Endodermal cell (in vitro differentiated cells): ENCODE measurements at regions not wholly inside any gene's neighbourhood (a gene's known extent, or its start where the extent isn't known, plus 50 kb on each side); places are given as distances from the start of the nearest gene placed in this dataset.
A peak's percentile ranks its signal among the peaks of the same experiment; 100 is the strongest.

Source experiments
- DNase-seq: peaks from one replicate; pipeline ENCODE4 v3.0.0-alpha.2; 2017
- H3K27ac ChIP-seq: 2 replicates; pipeline ENCODE4 v1.5.1; 2013; ENCODE audit warnings: mild to moderate bottlenecking, low read depth, low read length, moderate library complexity
- H3K27me3 ChIP-seq: 2 replicates; pipeline ENCODE4 v1.6.1; 2013; ENCODE audit warnings: mild to moderate bottlenecking, low read length, moderate library complexity; ENCODE audit not compliant: insufficient read depth, control insufficient read depth, poor library complexity, severe bottlenecking
- H3K36me3 ChIP-seq: 2 replicates; pipeline ENCODE4 v1.7.0; 2013; ENCODE audit warnings: mild to moderate bottlenecking, low read length, moderate library complexity; ENCODE audit not compliant: control insufficient read depth, insufficient read depth
- H3K4me1 ChIP-seq: one replicate; pipeline ENCODE4 v1.7.0; 2013; ENCODE audit warnings: low read length; ENCODE audit not compliant: control insufficient read depth, insufficient read depth
- H3K4me3 ChIP-seq: 2 replicates; pipeline ENCODE4 v1.5.1; 2013; ENCODE audit warnings: mild to moderate bottlenecking, low read length, moderate library complexity
- H3K9ac ChIP-seq: 2 replicates; pipeline ENCODE4 v1.6.1; 2013; ENCODE audit warnings: mild to moderate bottlenecking, low read length, moderate library complexity; ENCODE audit not compliant: poor library complexity, severe bottlenecking; ENCODE audit errors: extremely low read depth
- H3K9me3 ChIP-seq: 2 replicates; pipeline ENCODE4 v1.6.1; 2013; ENCODE audit warnings: mild to moderate bottlenecking, low read length, moderate library complexity; ENCODE audit not compliant: control insufficient read depth
- H3K27ac Mint-ChIP-seq: 2 replicates; pipeline ENCODE4 v1.8.0; 2020; ENCODE audit warnings: mixed read lengths
- H3K27me3 Mint-ChIP-seq: 2 replicates; pipeline ENCODE4 v1.8.0; 2021; ENCODE audit warnings: mild to moderate bottlenecking, mixed read lengths; ENCODE audit not compliant: insufficient read depth
- H3K36me3 Mint-ChIP-seq: 2 replicates; pipeline ENCODE4 v1.8.0; 2020; ENCODE audit warnings: low read depth, mixed read lengths
- H3K4me1 Mint-ChIP-seq: 2 replicates; pipeline ENCODE4 v1.8.0; 2020; ENCODE audit warnings: mixed read lengths
- H3K4me3 Mint-ChIP-seq: 2 replicates; pipeline ENCODE4 v1.8.0; 2020; ENCODE audit warnings: mild to moderate bottlenecking, moderate library complexity, mixed read lengths
- H3K9me3 Mint-ChIP-seq: 2 replicates; pipeline ENCODE4 v1.8.0; 2020; ENCODE audit warnings: mild to moderate bottlenecking, mixed read lengths
- WGBS, 2 experiments: methylation state at CpG; one replicate each; pipeline versions ENCODE4 v1.1.5 to v1.1.7; 2013; ENCODE audit warnings: missing lambda C conversion rate in 2 of 2, mixed read lengths in 1 of 2; ENCODE audit not compliant: insufficient coverage in 1 of 2, insufficient read length in 1 of 2; 5-methylcytosine and 5-hydroxymethylcytosine counted together
- TF ChIP-seq, protein P1 (sequence below): fragments of 200-600 bp; sonication (generic); conservative IDR thresholded peaks from 2 replicates; pipeline ENCODE4 v1.5.0; 2021; ENCODE audit warnings: antibody characterized with exemption, mild to moderate bottlenecking

GRCh38 chr11:44483919-44484610 lies 81.4 kb upstream of the CD82 start:
- Histone ChIP-seq H3K4me3 (no peak overlapping the region), H3K27ac (no peak overlapping the region), H3K4me1 (peaks cover 8% of the 10 kb centered on the region), H3K36me3 (no peaks in the 10 kb centered on the region), H3K27me3 (no peaks in the 10 kb centered on the region), H3K9me3 (peaks cover 15% of the 10 kb centered on the region), H3K9ac (no peak overlapping the region)
- H3K4me1 Mint-ChIP-seq: peaks cover 6% of the 10 kb centered on the region
- TF ChIP-seq, protein P1, sequence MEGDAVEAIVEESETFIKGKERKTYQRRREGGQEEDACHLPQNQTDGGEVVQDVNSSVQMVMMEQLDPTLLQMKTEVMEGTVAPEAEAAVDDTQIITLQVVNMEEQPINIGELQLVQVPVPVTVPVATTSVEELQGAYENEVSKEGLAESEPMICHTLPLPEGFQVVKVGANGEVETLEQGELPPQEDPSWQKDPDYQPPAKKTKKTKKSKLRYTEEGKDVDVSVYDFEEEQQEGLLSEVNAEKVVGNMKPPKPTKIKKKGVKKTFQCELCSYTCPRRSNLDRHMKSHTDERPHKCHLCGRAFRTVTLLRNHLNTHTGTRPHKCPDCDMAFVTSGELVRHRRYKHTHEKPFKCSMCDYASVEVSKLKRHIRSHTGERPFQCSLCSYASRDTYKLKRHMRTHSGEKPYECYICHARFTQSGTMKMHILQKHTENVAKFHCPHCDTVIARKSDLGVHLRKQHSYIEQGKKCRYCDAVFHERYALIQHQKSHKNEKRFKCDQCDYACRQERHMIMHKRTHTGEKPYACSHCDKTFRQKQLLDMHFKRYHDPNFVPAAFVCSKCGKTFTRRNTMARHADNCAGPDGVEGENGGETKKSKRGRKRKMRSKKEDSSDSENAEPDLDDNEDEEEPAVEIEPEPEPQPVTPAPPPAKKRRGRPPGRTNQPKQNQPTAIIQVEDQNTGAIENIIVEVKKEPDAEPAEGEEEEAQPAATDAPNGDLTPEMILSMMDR: peak; percentile 78
- H3K9me3 Mint-ChIP-seq: peaks cover 14% of the 10 kb centered on the region
- no peak overlapping the region for H3K4me3 Mint-ChIP-seq
- peaks cover 12% of the 10 kb centered on the region for H3K27me3 Mint-ChIP-seq
- WGBS, 2 experiments: 77 to 85% methylated on average over 8 to 10 of the region's 10 CpGs
- no peak overlapping the region for H3K27ac Mint-ChIP-seq
- peaks cover 5% of the 10 kb centered on the region for H3K36me3 Mint-ChIP-seq
- peak; percentile 81 for DNase-seq

- Histone ChIP-seq H3K4me3 (no peak overlapping the region), H3K27me3 (peaks cover 23% of the 10 kb centered on the region), H3K27ac (no peak overlapping the region), H3K36me3 (no peaks in the 10 kb centered on the region), H3K4me1 (peaks cover 8% of the 10 kb centered on the region), H3K9ac (no peak overlapping the region), H3K9me3 (peaks cover 15% of the 10 kb centered on the region)
- WGBS, 2 experiments: 60 to 89% methylated on average over 2 to 8 of the region's 8 CpGs
- TF ChIP-seq, protein P1: no peak
- peaks cover 20% of the 10 kb centered on the region for H3K27me3 Mint-ChIP-seq
- DNase-seq: no peak
- peaks cover 13% of the 10 kb centered on the region for H3K4me1 Mint-ChIP-seq
- H3K4me3 Mint-ChIP-seq: no peak overlapping the region
- peak overlapping the region; percentile 61 for H3K27ac Mint-ChIP-seq
- H3K9me3 Mint-ChIP-seq: peaks cover 14% of the 10 kb centered on the region
- peaks cover 5% of the 10 kb centered on the region for H3K36me3 Mint-ChIP-seq
Observed at GRCh38 chr11:44488165-44488965, 77.1 kb upstream of the CD82 start.

GRCh38 chr11:44493383-44493782 lies 72.1 kb upstream of the CD82 start:
- peaks cover 13% of the 10 kb centered on the region for H3K4me1 ChIP-seq
- Mint-ChIP-seq H3K27ac (no peak overlapping the region), H3K4me1 (peaks cover 29% of the 10 kb centered on the region), H3K36me3 (no peaks in the 10 kb centered on the region), H3K9me3 (no peaks in the 10 kb centered on the region), H3K27me3 (peaks cover 54% of the 10 kb centered on the region), H3K4me3 (no peak overlapping the region)
- no peak overlapping the region for H3K4me3 ChIP-seq
- H3K27me3 ChIP-seq: peaks cover 53% of the 10 kb centered on the region
- no peak overlapping the region for H3K27ac ChIP-seq
- DNase-seq: no peak
- H3K36me3 ChIP-seq: no peaks in the 10 kb centered on the region
- H3K9ac ChIP-seq: no peak overlapping the region
- TF ChIP-seq, protein P1: no peak
- H3K9me3 ChIP-seq: no peaks in the 10 kb centered on the region
